Gastroesophageal sphincter (tissue), 4 donors: ENCODE measurements at regions not wholly inside any gene's neighbourhood (a gene's known extent, or its start where the extent isn't known, plus 50 kb on each side); places are given as distances from the start of the nearest gene placed in this dataset.

Experiments
- ATAC-seq: fragments of 150-250 bp; one replicate; pipeline ENCODE4 v1.9.1; 2016; ENCODE audit warnings: mild to moderate bottlenecking, moderate library complexity
- H3K27ac ChIP-seq, 4 donors: fragments of 200-600 bp; sonication (generic) in 3 of 4; 1 replicate in 3 of 4; 2 replicates in 1 of 4; pipeline ENCODE4 v1.5.1; 2016 to 2019
- H3K27me3 ChIP-seq: fragments of 200-600 bp; sonication (generic); one replicate; pipeline ENCODE4 v1.5.1; 2019
- H3K36me3 ChIP-seq, 2 donors: fragments of 200-600 bp; sonication (generic); one replicate each; pipeline ENCODE4 v1.5.1; 2019; ENCODE audit warnings: control low read depth in 1 of 2
- H3K4me1 ChIP-seq, 3 donors: fragments of 200-600 bp; sonication (generic); 1 replicate in 2 of 3; 2 replicates in 1 of 3; pipeline ENCODE4 v1.5.1; 2016 to 2019; ENCODE audit warnings: control low read depth in 2 of 3
- H3K4me3 ChIP-seq, 2 donors: fragments of 200-600 bp; sonication (generic); one replicate each; pipeline ENCODE4 v1.5.1; 2019; ENCODE audit warnings: mild to moderate bottlenecking in 1 of 2, moderate library complexity in 1 of 2
- H3K9me3 ChIP-seq, 3 donors: fragments of 200-600 bp; sonication (generic); one replicate each; pipeline ENCODE4 v1.5.1; 2017 to 2019; ENCODE audit warnings: control low read depth in 2 of 3
- CTCF ChIP-seq, 4 experiments: fragments of 200-600 bp in 2 of 4; fragments of 450-650 bp in 2 of 4; sonication (generic) in 1 of 4; IDR thresholded peaks; one replicate each; pipeline ENCODE4 v1.5.1; 2017 to 2019; ENCODE audit warnings: antibody characterized with exemption in 4 of 4, mild to moderate bottlenecking in 2 of 4, moderate library complexity in 2 of 4
- EP300 ChIP-seq: sonication (generic); formaldehyde crosslinking; IDR thresholded peaks from one replicate; pipeline ENCODE4 v1.6.1; 2017; ENCODE audit warnings: antibody characterized with exemption, mild to moderate bottlenecking
- POLR2A ChIP-seq, 2 donors: fragments of 450-650 bp; IDR thresholded peaks; one replicate each; pipeline ENCODE4 v1.6.1; 2017; ENCODE audit warnings: antibody characterized with exemption in 2 of 2, mild to moderate bottlenecking in 2 of 2, moderate library complexity in 1 of 2
- POLR2AphosphoS5 ChIP-seq: sonication (generic); formaldehyde crosslinking; IDR thresholded peaks from one replicate; pipeline ENCODE4 v1.6.1; 2017; ENCODE audit warnings: antibody characterized with exemption
- WGBS, 2 donors: methylation state at CpG; one replicate each; pipeline ENCODE4 v1.1.5; 2018; ENCODE audit warnings: low coverage in 1 of 2; 5-methylcytosine and 5-hydroxymethylcytosine counted together

DNA sequence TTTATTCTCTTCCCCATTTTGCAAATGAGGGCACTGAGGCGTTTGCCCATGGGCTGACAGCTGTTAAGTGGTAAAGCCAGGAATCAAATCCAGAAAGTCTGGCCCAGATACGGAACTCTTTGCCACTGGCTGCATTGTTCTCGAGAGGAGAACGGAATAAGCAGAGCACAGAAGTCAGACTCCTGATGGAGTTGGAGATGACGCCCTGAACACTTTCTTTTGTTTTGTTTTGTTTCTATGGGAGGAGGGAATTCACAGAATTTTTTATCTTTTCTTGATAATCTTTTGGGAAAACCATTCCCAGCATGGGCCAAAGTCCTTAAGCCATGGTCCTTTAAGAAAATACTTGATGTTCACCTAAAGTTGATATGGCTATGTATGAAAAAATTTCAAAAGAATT lies 322.2 kb downstream of the RDH14 start:
- ATAC-seq: no peak
- TF ChIP-seq EP300: no peak
- TF ChIP-seq POLR2AphosphoS5: no peak
- Histone ChIP-seq H3K36me3 (no peaks in the 10 kb centered on the region), H3K4me1 (no peaks in the 10 kb centered on the region), H3K9me3 (no peaks in the 10 kb centered on the region), H3K27me3 (no peaks in the 10 kb centered on the region), H3K4me3 (no peak overlapping the region), H3K27ac (no peak overlapping the region)
- WGBS, 2 donors: 81 to 83% methylated on average over 5 of the region's 5 CpGs

DNA sequence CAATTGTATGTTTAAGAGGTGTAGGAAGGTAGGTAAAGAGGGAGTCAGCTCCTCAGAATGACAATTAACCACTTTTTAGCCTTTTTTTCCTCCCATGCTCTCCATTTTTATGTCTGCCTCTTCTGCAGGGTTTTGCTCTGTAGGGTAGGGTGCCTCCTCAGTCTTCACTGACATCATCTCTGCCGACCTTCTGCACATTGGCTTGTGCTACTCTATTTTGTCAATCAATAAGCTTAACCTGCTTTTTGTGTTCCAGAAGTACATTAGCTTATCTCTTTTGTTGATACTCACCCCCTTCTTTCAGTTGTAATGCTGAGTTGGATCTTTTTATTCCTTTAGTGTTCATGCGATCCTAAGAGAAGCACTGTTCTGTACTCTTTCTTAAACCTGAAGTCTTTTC lies 323.2 kb downstream of the RDH14 start:
- no peaks in the 10 kb centered on the region for H3K36me3 ChIP-seq
- H3K27me3 ChIP-seq: no peaks in the 10 kb centered on the region

DNA sequence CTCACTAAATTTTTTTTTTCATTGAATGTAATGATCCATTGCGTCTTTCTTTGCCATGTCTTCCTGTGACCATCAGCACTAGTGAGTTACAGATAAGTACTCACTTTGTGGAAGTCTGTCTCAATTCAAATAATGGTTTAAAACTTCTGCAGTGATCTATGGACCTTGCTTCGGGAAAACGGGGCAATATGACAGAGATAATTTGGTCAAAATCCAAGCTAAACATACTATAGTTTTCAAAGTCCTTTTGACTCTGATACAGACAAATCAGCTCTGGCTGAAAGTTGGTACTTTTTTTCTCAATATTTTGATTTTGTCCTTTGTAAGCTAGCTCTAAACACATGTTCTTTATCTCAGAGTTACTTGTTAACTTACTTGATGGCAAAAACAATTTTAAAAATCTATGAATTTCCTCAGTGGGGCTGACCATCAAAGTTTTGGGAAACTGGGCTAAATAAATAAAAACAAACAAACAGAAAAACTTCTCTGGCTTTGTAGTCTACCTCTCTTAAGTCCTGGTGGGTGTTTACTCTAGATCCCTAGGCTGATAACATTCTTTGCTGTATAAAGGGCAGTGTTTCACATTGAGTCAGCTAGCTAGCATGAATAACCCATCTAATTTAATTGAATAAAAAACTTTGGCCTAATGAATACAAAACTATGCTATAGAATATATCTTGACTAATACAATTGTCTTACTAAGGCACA lies 327.6 kb downstream of the RDH14 start:
- no peak for ATAC-seq
- H3K27ac ChIP-seq: no peak overlapping the region
- no peaks in the 10 kb centered on the region for H3K4me1 ChIP-seq
- no peaks in the 10 kb centered on the region for H3K9me3 ChIP-seq
- H3K27me3 ChIP-seq: peaks cover 8% of the 10 kb centered on the region
- TF ChIP-seq CTCF (IDR thresholded peaks at IDR 0.05) (no peak), POLR2AphosphoS5 (no peak), POLR2A (IDR thresholded peaks at IDR 0.05) (no peak), EP300 (no peak)
- no peaks in the 10 kb centered on the region for H3K36me3 ChIP-seq
- H3K4me3 ChIP-seq: no peak overlapping the region
- WGBS, 2 donors: 42 to 52% methylated on average over 3 of the region's 3 CpGs

More for the DNA sequence above, 323.2 kb downstream of the RDH14 start:
- WGBS, 2 donors: 37 to 80% methylated on average over 2 of the region's 2 CpGs
- Histone ChIP-seq H3K9me3 (no peaks in the 10 kb centered on the region), H3K27ac (no peak overlapping the region), H3K4me3 (no peak overlapping the region), H3K4me1 (no peaks in the 10 kb centered on the region)
- no peak for ATAC-seq
- no peak for TF ChIP-seq POLR2AphosphoS5
- TF ChIP-seq POLR2A (IDR thresholded peaks at IDR 0.05): no peak
- no peak for TF ChIP-seq EP300
- no peak for TF ChIP-seq CTCF (IDR thresholded peaks at IDR 0.05)

DNA sequence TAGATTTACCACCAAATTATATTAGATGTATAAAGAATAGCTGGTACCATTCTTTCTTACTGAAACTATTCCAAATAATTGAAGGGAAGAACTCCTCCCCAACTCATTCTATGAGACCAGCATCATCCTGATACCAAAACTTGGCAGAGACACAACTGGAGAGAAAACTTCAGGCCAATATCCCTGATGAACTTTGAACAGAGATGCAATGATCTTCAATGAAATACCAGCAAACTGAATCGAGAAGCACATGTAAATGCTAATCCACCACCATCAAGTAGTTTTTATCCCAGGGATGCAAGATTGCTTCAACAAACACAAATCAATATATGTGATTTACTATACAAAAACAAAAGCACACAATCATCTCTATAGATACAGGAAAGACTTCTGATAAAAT lies 329.8 kb downstream of the RDH14 start:
- WGBS, 2 donors: 58 to 78% methylated on average over 1 of the region's 1 CpG
- Histone ChIP-seq H3K36me3 (no peaks in the 10 kb centered on the region), H3K4me1 (no peaks in the 10 kb centered on the region), H3K27me3 (peaks cover 8% of the 10 kb centered on the region), H3K9me3 (no peaks in the 10 kb centered on the region), H3K27ac (no peak overlapping the region), H3K4me3 (no peak overlapping the region)
- ATAC-seq: no peak
- TF ChIP-seq POLR2AphosphoS5 (no peak), POLR2A (IDR thresholded peaks at IDR 0.05) (no peak), EP300 (no peak), CTCF (IDR thresholded peaks at IDR 0.05) (no peak)

DNA sequence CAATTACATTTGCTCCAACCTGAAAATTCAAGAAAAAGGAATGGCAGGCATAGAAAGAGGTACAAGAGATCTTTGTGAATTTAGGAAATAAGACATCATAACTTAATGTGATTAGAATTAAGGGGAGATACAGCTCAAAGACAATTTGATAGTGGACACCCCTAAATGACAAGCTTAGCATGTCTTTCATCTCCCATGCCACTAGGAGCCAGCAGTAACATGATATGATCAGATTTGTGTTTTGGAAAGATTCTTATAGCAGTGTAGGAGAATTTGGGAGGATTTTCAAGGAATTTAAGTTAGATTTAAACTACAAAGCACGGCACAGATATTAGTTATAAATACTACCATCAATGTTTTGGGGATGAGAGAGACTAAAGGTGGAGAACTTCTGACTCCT lies 340.8 kb downstream of the RDH14 start:
- Histone ChIP-seq H3K9me3 (no peaks in the 10 kb centered on the region), H3K27me3 (no peaks in the 10 kb centered on the region), H3K4me3 (no peak overlapping the region), H3K36me3 (no peaks in the 10 kb centered on the region), H3K27ac (no peak overlapping the region), H3K4me1 (no peaks in the 10 kb centered on the region)
- WGBS, 2 donors: 0% methylated on average over 1 of the region's 1 CpG
- TF ChIP-seq POLR2AphosphoS5: no peak
- ATAC-seq: no peak

GRCh38 chr2:18218160-18218933 lies 339.9 kb downstream of the KCNS3 start:
- ATAC-seq: no peak
- TF ChIP-seq CTCF (IDR thresholded peaks at IDR 0.05): no peak
- no peak for TF ChIP-seq EP300
- TF ChIP-seq POLR2A (IDR thresholded peaks at IDR 0.05): no peak
- no peak for TF ChIP-seq POLR2AphosphoS5
- H3K27ac ChIP-seq: no peak overlapping the region
- WGBS, 2 donors: 85 to 92% methylated on average over 6 to 7 of the region's 7 CpGs
- H3K4me3 ChIP-seq: no peak overlapping the region
- H3K4me1 ChIP-seq: no peaks in the 10 kb centered on the region
- H3K9me3 ChIP-seq: no peaks in the 10 kb centered on the region
- no peaks in the 10 kb centered on the region for H3K27me3 ChIP-seq
- H3K36me3 ChIP-seq: no peaks in the 10 kb centered on the region
